ENCODE measurements at regions not wholly inside any gene's neighbourhood (a gene's known extent, or its start where the extent isn't known, plus 50 kb on each side); places are given as distances from the start of the nearest gene placed in this dataset.

- Mint-ChIP-seq H3K4me1 (peaks cover 14% of the 10 kb centered on the region), H3K9me3 (no peaks in the 10 kb centered on the region), H3K27ac (no peak overlapping the region), H3K27me3 (peaks cover 14% of the 10 kb centered on the region), H3K36me3 (no peaks in the 10 kb centered on the region), H3K4me3 (no peak overlapping the region)
These were observed 50.5 kb upstream of the DLX2 start for GRCh38 chr2:172153156-172153555.

DNA sequence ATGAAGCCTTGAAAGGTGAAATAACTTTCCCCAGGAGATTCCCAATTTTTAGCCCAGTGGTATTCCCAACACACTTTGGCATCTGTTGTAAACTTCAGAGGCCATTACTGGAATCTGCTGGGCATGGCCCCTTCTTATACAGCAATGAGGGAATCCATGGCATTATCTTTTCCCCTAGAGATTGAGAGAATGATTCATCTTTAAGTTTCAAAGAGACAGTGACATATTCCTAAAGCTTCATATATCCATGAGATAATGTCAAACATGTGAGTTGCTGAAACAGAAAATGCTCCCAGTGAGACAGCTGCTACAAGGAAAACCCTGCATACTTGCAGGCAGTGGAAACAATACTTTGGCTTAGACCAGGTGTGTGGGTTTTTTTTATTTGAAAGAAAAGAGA, 51.1 kb upstream of the DLX2 start:
- Mint-ChIP-seq H3K36me3 (no peaks in the 10 kb centered on the region), H3K9me3 (no peaks in the 10 kb centered on the region), H3K4me1 (peaks cover 14% of the 10 kb centered on the region), H3K4me3 (no peak overlapping the region), H3K27ac (no peak overlapping the region), H3K27me3 (peaks cover 14% of the 10 kb centered on the region)

DNA sequence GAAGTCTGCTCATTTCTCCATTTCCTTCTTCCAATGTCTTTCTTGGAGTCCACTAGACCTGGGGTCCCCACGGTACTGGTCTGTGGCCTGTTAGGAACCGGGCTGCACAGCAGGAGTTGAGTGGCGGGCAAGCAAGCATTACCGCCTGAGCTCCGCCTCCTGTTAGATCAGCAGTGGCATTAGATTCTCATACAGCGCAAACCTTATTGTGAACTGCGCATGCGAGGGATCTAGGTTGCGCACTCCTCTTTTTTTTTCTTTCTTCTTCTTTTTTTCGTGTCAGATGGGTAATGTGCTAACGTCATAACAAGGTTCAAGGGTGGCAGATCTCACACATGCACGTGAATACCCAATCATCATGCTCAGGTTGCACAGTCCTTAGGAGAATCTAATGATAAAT, 53.1 kb upstream of the DLX2 start:
- Mint-ChIP-seq H3K4me1 (peaks cover 14% of the 10 kb centered on the region), H3K36me3 (no peaks in the 10 kb centered on the region), H3K4me3 (no peak overlapping the region), H3K27ac (no peak overlapping the region), H3K9me3 (no peaks in the 10 kb centered on the region), H3K27me3 (peaks cover 13% of the 10 kb centered on the region)

DNA sequence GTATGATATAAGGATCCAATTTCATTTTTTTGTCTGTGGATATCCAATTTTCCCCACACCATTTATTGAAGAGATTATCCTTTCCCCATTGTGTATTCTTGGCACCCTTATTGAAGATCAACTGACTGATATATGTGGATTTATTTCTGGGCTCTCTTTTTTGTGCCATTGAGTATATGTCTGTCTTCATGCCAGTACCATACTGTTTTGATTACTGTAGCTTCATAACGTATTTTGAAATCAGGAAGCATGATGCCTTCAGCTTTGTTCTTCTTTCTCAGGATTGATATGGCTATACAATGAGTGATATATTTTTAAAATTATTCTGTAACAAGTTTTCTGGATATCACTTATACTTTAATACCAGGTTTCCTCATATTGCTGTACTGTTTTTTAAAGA, 58.1 kb upstream of the DLX2 start:
- Mint-ChIP-seq H3K36me3 (no peaks in the 10 kb centered on the region), H3K9me3 (no peaks in the 10 kb centered on the region), H3K4me1 (no peaks in the 10 kb centered on the region), H3K4me3 (no peak overlapping the region), H3K27ac (no peak overlapping the region), H3K27me3 (peaks cover 7% of the 10 kb centered on the region)

DNA sequence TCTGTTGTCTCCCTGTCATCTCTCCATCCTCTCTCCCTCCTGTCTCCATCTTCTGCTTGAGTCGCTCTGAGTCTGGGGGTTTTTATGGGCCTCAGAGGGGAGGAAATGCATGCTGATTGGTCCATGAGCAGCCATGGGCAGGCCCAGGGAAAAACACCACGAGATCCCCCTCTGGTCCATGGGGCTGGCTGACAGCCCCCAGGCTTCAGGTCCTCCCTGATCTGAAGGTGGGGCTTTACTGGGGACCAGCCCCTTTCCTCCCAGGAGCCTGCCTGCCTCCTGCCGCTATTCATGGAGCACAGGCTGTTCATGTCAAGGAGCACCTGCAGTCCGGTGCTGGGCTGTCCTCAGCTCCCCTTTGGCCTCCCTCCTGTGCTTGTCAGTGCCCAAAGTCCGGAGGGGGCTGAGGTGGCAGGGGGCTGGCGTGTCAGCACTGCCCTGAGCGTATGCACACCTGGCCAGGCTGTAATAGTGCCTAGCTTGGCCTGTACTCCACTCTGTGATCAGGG, 59.6 kb upstream of the DLX2 start:
- Mint-ChIP-seq H3K27me3 (peaks cover 2% of the 10 kb centered on the region), H3K36me3 (no peaks in the 10 kb centered on the region)

DNA sequence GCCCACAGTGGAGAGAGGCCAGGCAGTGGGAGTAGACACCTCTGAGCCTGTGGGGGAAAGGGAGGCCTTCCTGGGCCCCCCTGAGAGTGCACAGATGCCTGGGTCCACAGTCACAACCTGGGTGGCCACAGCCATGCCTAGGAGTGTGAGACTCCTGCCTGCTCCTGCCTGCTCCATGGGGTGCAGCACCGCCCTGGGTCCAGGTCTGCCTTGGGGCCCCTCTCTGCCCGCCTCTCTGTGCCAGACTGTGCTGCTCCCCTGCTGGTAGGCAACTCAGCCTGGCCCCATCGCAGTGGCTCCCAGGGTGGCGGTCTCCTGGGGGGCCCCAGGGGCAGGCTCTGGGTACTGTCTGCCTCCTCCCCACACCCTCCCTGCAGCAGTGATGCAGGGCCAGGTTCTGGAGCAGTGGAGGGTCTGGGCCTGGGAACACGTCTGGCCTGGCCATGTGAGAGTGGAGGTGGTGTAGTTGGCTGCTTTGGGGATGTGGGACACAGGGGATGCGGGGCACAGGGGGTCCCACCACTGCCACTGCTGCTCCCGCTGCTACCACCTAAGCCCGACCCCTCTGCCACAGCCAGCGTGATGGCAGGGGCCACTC, 60.1 kb upstream of the DLX2 start:
- H3K36me3 Mint-ChIP-seq, result no peaks in the 10 kb centered on the region

More for the DNA sequence above, 59.6 kb upstream of the DLX2 start:
- H3K27ac Mint-ChIP-seq, result no peak overlapping the region
- H3K4me3 Mint-ChIP-seq, result no peak overlapping the region
- no peaks in the 10 kb centered on the region for H3K4me1 Mint-ChIP-seq
- no peaks in the 10 kb centered on the region for H3K9me3 Mint-ChIP-seq

DNA sequence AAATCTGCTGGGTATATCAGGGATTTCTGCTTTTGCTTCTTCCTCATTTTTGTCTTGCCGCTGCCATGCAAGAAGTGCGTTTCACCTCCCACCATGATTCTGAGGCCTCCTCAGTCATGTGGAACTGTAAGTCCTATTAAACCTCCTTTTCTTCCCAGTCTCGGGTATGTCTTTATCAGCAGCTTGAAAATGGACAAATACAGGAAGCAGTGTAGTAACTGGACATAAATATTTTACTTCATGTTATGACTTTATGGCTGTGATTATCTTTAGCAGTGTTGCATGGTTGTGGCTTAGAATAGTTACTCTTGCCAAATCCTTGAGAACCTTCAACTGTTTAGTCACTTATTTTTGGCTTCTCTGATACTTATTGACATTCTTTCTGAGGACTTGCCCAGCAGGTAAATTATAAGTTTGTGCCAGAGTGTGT, 66.2 kb upstream of the DLX2 start:
- Mint-ChIP-seq H3K27ac (no peak overlapping the region), H3K4me3 (no peak overlapping the region), H3K27me3 (no peaks in the 10 kb centered on the region), H3K36me3 (no peaks in the 10 kb centered on the region), H3K4me1 (peaks cover 6% of the 10 kb centered on the region), H3K9me3 (no peaks in the 10 kb centered on the region)

More for the DNA sequence above, 60.1 kb upstream of the DLX2 start:
- no peaks in the 10 kb centered on the region for H3K27me3 Mint-ChIP-seq
- H3K4me1 Mint-ChIP-seq, result no peaks in the 10 kb centered on the region
- no peaks in the 10 kb centered on the region for H3K9me3 Mint-ChIP-seq
- no peak overlapping the region for H3K4me3 Mint-ChIP-seq
- H3K27ac Mint-ChIP-seq, result no peak overlapping the region

DNA sequence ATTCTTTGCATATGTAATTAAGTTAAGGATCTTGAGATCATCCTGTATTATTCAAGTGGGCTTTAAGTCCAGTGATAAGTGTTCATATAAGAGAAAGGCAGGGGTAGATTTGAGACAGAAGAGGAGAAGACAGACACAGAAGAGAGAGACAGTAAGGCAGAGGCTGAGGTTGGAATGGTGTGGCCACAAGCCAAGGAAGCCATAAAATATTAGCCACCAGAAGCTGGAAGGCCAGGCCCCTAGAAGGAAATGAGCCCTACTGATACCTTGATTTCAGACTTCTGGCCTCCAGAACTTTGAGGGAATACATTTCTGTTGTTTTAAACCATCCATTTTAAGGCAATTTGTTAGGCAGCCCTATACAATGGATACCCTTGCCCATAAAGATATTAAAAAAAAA, 66.9 kb upstream of the DLX2 start:
- Mint-ChIP-seq H3K27me3 (no peaks in the 10 kb centered on the region), H3K27ac (no peak overlapping the region), H3K4me3 (no peak overlapping the region), H3K9me3 (no peaks in the 10 kb centered on the region), H3K36me3 (no peaks in the 10 kb centered on the region), H3K4me1 (peaks cover 6% of the 10 kb centered on the region)

- Mint-ChIP-seq H3K27ac (no peak overlapping the region), H3K27me3 (no peaks in the 10 kb centered on the region), H3K4me1 (peaks cover 6% of the 10 kb centered on the region), H3K4me3 (peak overlapping the region; percentile 71), H3K36me3 (no peaks in the 10 kb centered on the region), H3K9me3 (no peaks in the 10 kb centered on the region)
These were observed 69.9 kb upstream of the DLX2 start for GRCh38 chr2:172172513-172173173.

DNA sequence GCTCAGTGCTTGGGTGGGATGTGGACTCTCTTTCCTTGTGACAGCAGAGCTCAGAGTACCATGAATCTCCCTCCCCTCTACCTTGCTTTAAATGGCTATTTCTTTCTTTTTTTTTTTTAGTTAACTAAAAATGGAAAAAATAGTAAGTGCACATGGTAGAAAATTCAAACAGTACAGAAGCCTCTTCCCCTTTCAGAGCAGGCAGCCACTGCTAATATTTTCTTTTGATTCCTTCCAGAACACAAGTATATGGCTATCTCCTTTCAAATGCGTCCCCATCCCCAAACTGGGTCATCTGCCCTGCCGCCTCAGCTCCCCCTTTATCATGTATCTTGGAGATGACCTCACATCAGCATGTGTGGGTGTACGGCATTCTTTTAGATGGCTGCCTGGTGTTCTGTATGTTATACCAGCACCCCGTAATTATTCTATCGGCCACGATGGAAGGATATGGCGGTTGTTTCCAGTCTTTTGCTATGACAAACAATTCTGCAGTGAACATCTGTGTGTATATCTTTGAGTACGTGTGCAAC, 70.5 kb upstream of the DLX2 start:
- H3K4me1 Mint-ChIP-seq, result peaks cover 6% of the 10 kb centered on the region
- no peaks in the 10 kb centered on the region for H3K27me3 Mint-ChIP-seq
- peak overlapping the region; percentile 71 for H3K4me3 Mint-ChIP-seq
- H3K36me3 Mint-ChIP-seq, result no peaks in the 10 kb centered on the region
- no peak overlapping the region for H3K27ac Mint-ChIP-seq
- no peaks in the 10 kb centered on the region for H3K9me3 Mint-ChIP-seq

- Mint-ChIP-seq H3K4me1 (peaks cover 30% of the 10 kb centered on the region), H3K27ac (no peak overlapping the region), H3K36me3 (no peaks in the 10 kb centered on the region)
These were observed 74.9 kb upstream of the DLX2 start for GRCh38 chr2:172177581-172177980.

DNA sequence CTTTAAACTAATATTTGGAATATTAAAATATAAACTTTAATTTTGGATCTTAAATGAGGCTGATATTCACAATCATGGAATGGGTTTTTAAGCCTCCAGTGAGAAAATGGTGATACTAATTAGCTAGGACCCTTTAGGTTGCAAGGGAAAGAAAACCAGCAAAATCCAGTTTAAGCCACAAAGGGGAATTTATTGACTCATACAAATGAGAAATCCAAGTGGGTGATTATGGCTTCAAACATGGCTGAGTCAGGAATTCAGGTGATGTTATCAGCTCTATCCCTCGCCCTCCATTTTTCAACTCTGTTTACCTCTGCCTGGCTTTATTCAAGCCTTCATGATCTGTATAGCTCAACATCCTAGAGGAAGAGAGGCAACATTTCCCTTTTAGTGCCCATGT, 75.3 kb upstream of the DLX2 start:
- no peak overlapping the region for H3K27ac Mint-ChIP-seq
- H3K36me3 Mint-ChIP-seq, result no peaks in the 10 kb centered on the region
- H3K4me1 Mint-ChIP-seq, result peaks cover 29% of the 10 kb centered on the region
- H3K9me3 Mint-ChIP-seq, result no peaks in the 10 kb centered on the region
- no peaks in the 10 kb centered on the region for H3K27me3 Mint-ChIP-seq
- no peak overlapping the region for H3K4me3 Mint-ChIP-seq

More at GRCh38 chr2:172177581-172177980, 74.9 kb upstream of the DLX2 start:
- Mint-ChIP-seq H3K4me3 (no peak overlapping the region), H3K27me3 (no peaks in the 10 kb centered on the region), H3K9me3 (no peaks in the 10 kb centered on the region)

GRCh38 chr2:172179045-172179701, 76.5 kb upstream of the DLX2 start:
- Mint-ChIP-seq H3K27ac (no peak overlapping the region), H3K36me3 (no peaks in the 10 kb centered on the region), H3K27me3 (no peaks in the 10 kb centered on the region), H3K4me3 (no peak overlapping the region), H3K9me3 (no peaks in the 10 kb centered on the region), H3K4me1 (peaks cover 24% of the 10 kb centered on the region)

DNA sequence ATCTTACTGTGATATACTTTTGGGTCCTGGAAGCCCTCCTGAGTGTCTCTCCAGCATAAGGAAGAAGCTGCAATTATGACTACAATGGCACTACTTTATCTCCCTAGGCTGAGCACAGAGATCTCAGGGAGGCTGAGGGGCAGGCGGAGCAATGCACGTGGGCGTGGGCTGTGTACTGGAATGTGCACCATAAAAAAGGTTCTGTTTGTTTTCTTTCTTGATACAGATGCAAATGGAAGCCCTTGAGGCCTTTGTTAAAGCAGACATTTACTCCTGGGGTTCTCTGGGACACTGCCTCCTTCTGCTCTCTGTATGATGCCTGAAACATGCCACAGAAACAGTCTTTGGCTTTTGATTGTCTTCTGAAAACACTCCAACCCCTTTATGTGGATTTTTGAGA, 79.1 kb upstream of the DLX2 start:
- Mint-ChIP-seq H3K4me3 (no peak overlapping the region), H3K9me3 (peaks cover 7% of the 10 kb centered on the region), H3K27me3 (no peaks in the 10 kb centered on the region), H3K27ac (no peak overlapping the region), H3K4me1 (peaks cover 24% of the 10 kb centered on the region), H3K36me3 (peaks cover 3% of the 10 kb centered on the region)

- no peak overlapping the region for H3K27ac Mint-ChIP-seq
- peaks cover 3% of the 10 kb centered on the region for H3K36me3 Mint-ChIP-seq
- H3K4me3 Mint-ChIP-seq, result no peak overlapping the region
- no peaks in the 10 kb centered on the region for H3K27me3 Mint-ChIP-seq
- H3K4me1 Mint-ChIP-seq, result peaks cover 24% of the 10 kb centered on the region
- H3K9me3 Mint-ChIP-seq, result peaks cover 7% of the 10 kb centered on the region
These were observed 79.9 kb upstream of the DLX2 start for GRCh38 chr2:172182624-172183023.

All from activated naive CD4-positive, alpha-beta T cell treated with anti-CD3 and anti-CD28 coated beads, Interleukin-2, amount 50 U/mL, for 24 hours (primary cell).